ENCODE measurements at regions not wholly inside any gene's neighbourhood (a gene's known extent, or its start where the extent isn't known, plus 50 kb on each side); places are given as distances from the start of the nearest gene placed in this dataset.

- Histone ChIP-seq H3K18ac (ENCODE audit: low read depth, low read length) (no peak overlapping the region), H4K91ac (ENCODE audit: insufficient read depth, low read depth, low read length) (no peak overlapping the region), H3K36me3 (ENCODE audit: control insufficient read depth, insufficient read depth, low read length) (no peaks in the 10 kb centered on the region), H3K27ac (ENCODE audit: insufficient read depth, low read length) (no peak overlapping the region), H3K4me2 (ENCODE audit: low read depth, low read length) (no peak overlapping the region), H2AK9ac (replicated peaks; ENCODE audit: low read depth, low read length, poor library complexity) (no peak overlapping the region), H3K23ac (ENCODE audit: low read depth, low read length) (no peak overlapping the region), H2AFZ (replicated peaks; ENCODE audit: low read length, poor library complexity) (no peak overlapping the region), H2AK5ac (ENCODE audit: low read depth, low read length) (no peak overlapping the region), H2BK120ac (ENCODE audit: low read depth, low read length) (no peak overlapping the region), H3K14ac (replicated peaks; ENCODE audit: low read depth, low read length) (no peak overlapping the region), H4K20me1 (ENCODE audit: insufficient read depth, low read length) (no peaks in the 10 kb centered on the region), H2BK15ac (ENCODE audit: low read depth, low read length) (no peak overlapping the region), H3K4me1 (ENCODE audit: control insufficient read depth, insufficient read depth, low read length) (no peaks in the 10 kb centered on the region), H3K56ac (ENCODE audit: extremely low read depth, insufficient read depth, low read length) (no peak overlapping the region), H4K5ac (ENCODE audit: low read depth, low read length) (no peak overlapping the region), H2BK20ac (ENCODE audit: low read depth, low read length) (no peak overlapping the region), H3K4me3 (ENCODE audit: insufficient read depth, low read depth, low read length) (no peak overlapping the region), H3K79me1 (ENCODE audit: low read depth in 1 of 2, low read length in 2 of 2) (no peaks in the 10 kb centered on the region), H3K27me3 (ENCODE audit: control insufficient read depth, insufficient read depth, low read length) (no peaks in the 10 kb centered on the region), H3K9ac (ENCODE audit: low read depth, low read length) (no peak overlapping the region), H3K9me3 (ENCODE audit: control insufficient read depth, insufficient read depth, low read length) (peaks cover 6% of the 10 kb centered on the region; the same call in 1 of the 2 replicates), H3K4ac (ENCODE audit: low read depth, low read length) (no peak overlapping the region), H2BK5ac (ENCODE audit: low read depth, low read length, poor library complexity, severe bottlenecking) (no peak overlapping the region), H3K9me1 (ENCODE audit: insufficient read depth, low read length) (no peaks in the 10 kb centered on the region), H4K8ac (ENCODE audit: low read depth in 2 of 2, low read length in 2 of 2) (no peak overlapping the region)
- no TSS peak for BruUV-seq (replicated peaks)
- ATAC-seq (ENCODE audit: low read depth) = no peak
- dilution Hi-C loops (cut with HindIII; ENCODE audit: low sequenced_read_pairs, unreplicated experiment) = no loop called here
- ChIA-PET CTCF (interaction anchor here (0.6 kb wide), 1 partner anchor 96 kb away, joined by 3 read pairs; no protein-coding TSS in a partner anchor), POLR2A (ENCODE audit: unreplicated experiment) (no interaction called here)
- WGBS, 2 experiments (ENCODE audit: extremely low coverage in 2 of 2, insufficient read length in 1 of 2) = 66% methylated on average over 2 of the region's 4 CpGs; no CpG with 5 or more reads in 1 of the 2 experiments
- TF ChIP-seq CEBPB (IDR thresholded peaks at IDR 0.05; ENCODE audit: low read depth, low read length) = no peak
- no peak for TF ChIP-seq RAD21 (IDR thresholded peaks at IDR 0.05; ENCODE audit: low read length)
- TF ChIP-seq SMC3 (IDR thresholded peaks at IDR 0.05; ENCODE audit: low read depth, low read length) = no peak
- TF ChIP-seq MXI1 (IDR thresholded peaks at IDR 0.05; ENCODE audit: borderline replicate concordance, low read depth, low read length) = no peak
- TF ChIP-seq MAFK (IDR thresholded peaks at IDR 0.05; ENCODE audit: low read depth, low read length) = no peak
- TF ChIP-seq MAZ (IDR thresholded peaks at IDR 0.05; ENCODE audit: borderline replicate concordance, low read depth, low read length) = no peak
- TF ChIP-seq, protein P1, sequence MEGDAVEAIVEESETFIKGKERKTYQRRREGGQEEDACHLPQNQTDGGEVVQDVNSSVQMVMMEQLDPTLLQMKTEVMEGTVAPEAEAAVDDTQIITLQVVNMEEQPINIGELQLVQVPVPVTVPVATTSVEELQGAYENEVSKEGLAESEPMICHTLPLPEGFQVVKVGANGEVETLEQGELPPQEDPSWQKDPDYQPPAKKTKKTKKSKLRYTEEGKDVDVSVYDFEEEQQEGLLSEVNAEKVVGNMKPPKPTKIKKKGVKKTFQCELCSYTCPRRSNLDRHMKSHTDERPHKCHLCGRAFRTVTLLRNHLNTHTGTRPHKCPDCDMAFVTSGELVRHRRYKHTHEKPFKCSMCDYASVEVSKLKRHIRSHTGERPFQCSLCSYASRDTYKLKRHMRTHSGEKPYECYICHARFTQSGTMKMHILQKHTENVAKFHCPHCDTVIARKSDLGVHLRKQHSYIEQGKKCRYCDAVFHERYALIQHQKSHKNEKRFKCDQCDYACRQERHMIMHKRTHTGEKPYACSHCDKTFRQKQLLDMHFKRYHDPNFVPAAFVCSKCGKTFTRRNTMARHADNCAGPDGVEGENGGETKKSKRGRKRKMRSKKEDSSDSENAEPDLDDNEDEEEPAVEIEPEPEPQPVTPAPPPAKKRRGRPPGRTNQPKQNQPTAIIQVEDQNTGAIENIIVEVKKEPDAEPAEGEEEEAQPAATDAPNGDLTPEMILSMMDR (conservative IDR thresholded peaks at IDR 0.05; ENCODE audit: low read depth, low read length) = no peak
- TF ChIP-seq POLR2A (IDR thresholded peaks at IDR 0.05; ENCODE audit: low read depth, low read length) = no peak
- no peak for TF ChIP-seq USF2 (IDR thresholded peaks at IDR 0.05; ENCODE audit: low read depth, low read length)
- TF ChIP-seq CHD1 (IDR thresholded peaks at IDR 0.05; ENCODE audit: low read depth, low read length) = no peak
- TF ChIP-seq RCOR1 (IDR thresholded peaks at IDR 0.05; ENCODE audit: insufficient replicate concordance, low read length) = no peak
- TF ChIP-seq BHLHE40 (IDR thresholded peaks at IDR 0.05; ENCODE audit: low read depth, low read length) = no peak
- TF ChIP-seq, protein P2, sequence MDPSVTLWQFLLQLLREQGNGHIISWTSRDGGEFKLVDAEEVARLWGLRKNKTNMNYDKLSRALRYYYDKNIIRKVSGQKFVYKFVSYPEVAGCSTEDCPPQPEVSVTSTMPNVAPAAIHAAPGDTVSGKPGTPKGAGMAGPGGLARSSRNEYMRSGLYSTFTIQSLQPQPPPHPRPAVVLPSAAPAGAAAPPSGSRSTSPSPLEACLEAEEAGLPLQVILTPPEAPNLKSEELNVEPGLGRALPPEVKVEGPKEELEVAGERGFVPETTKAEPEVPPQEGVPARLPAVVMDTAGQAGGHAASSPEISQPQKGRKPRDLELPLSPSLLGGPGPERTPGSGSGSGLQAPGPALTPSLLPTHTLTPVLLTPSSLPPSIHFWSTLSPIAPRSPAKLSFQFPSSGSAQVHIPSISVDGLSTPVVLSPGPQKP (IDR thresholded peaks at IDR 0.05; ENCODE audit: borderline replicate concordance, low read depth, low read length) = no peak
- no peak for TF ChIP-seq NFE2L2 (IDR thresholded peaks at IDR 0.05; ENCODE audit: low read depth, low read length)
- no peak for TF ChIP-seq RFX5 (IDR thresholded peaks at IDR 0.05; ENCODE audit: low read depth, low read length)
- no peak for TF ChIP-seq FOS (IDR thresholded peaks at IDR 0.05; ENCODE audit: low read depth, low read length)
- intact Hi-C loops (cut with micrococcal nuclease) = no loop called here
- in situ Hi-C loops (cut with MboI; ENCODE audit: low sequenced_read_pairs) = no loop called here
- DNase-seq = no peak
Observed at GRCh38 chr14:23708343-23708742, 72.2 kb downstream of the DHRS2 start.

All from IMR-90 (cell line).